Tibial artery (tissue), 4 donors: ENCODE measurements at regions not wholly inside any gene's neighbourhood (a gene's known extent, or its start where the extent isn't known, plus 50 kb on each side); places are given as distances from the start of the nearest gene placed in this dataset.

Source experiments
- DNase-seq, 2 donors: peaks; one replicate each; pipeline ENCODE4 v3.0.0-alpha.2; 2019
- H3K27ac ChIP-seq, 2 donors: fragments of 200-600 bp; sonication (generic) in 1 of 2; 1 replicate in 1 of 2; 2 replicates in 1 of 2; pipeline ENCODE4 v1.5.1; 2018 to 2019; ENCODE audit warnings: mild to moderate bottlenecking in 1 of 2
- H3K27me3 ChIP-seq, 2 donors: fragments of 200-600 bp; sonication (generic) in 1 of 2; one replicate each; pipeline versions ENCODE4 v1.5.1 to v1.6.0; 2016 to 2019
- H3K36me3 ChIP-seq, 3 donors: fragments of 200-600 bp; sonication (generic) in 2 of 3; one replicate each; pipeline ENCODE4 v1.5.1; 2016 to 2019; ENCODE audit warnings: mild to moderate bottlenecking in 2 of 3
- H3K4me1 ChIP-seq, 4 donors: fragments of 200-600 bp; sonication (generic) in 2 of 4; 1 replicate in 3 of 4; 2 replicates in 1 of 4; pipeline ENCODE4 v1.5.1; 2016 to 2019
- H3K4me3 ChIP-seq, 2 donors: fragments of 200-600 bp; sonication (generic) in 1 of 2; 1 replicate in 1 of 2; 2 replicates in 1 of 2; pipeline ENCODE4 v1.5.1; 2018 to 2019; ENCODE audit warnings: mild to moderate bottlenecking in 2 of 2
- H3K9me3 ChIP-seq, 3 donors: fragments of 200-600 bp; sonication (generic) in 1 of 3; one replicate each; pipeline ENCODE4 v1.5.1; 2016 to 2019
- intact Hi-C: fragments of 100-400 bp; cut with DNase I; formaldehyde crosslinking; loops from one replicate; pipeline ENCODE4 v1.15.0; 2023; ENCODE audit warnings: low total_unique reads
- TF ChIP-seq, protein P1 (sequence below), 2 experiments: fragments of 200-600 bp in 1 of 2; fragments of 450-650 bp in 1 of 2; IDR thresholded peaks; one replicate each; pipeline ENCODE4 v1.5.1; 2017 to 2019; ENCODE audit warnings: antibody characterized with exemption in 2 of 2, mild to moderate bottlenecking in 1 of 2, moderate library complexity in 1 of 2

DNA sequence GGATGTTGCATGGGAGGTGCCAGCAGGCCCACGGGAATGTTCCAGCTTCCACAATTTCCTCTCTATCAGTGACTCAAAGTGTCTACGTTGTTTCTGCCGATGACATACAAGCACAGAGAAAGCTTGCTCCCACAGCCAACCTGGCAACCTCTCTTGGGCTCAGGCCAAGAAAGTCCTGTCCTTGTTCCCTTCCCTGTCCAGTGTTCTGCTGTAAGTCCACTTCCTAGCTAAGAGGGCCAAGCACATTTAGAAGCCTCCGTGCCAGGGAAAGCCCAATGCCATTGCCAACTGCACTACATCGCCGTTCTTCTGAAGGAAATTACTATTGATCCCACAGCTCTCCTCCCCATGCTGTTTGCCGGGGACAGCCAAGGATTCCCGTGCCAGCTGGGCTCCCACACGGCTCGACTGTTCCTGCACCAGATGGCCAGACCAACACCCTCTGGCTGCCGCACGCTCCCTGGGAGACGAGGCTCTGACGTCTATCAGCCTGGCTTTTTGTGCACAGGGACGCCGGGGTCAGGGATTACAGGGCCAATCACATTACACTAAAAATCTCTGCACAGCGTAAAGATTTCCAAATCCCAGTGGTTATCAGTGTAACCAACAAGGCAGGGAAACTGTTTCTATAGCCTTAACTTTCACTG, 284.0 kb downstream of the BCOR start:
- Histone ChIP-seq H3K9me3 (no peaks in the 10 kb centered on the region), H3K27me3 (no peaks in the 10 kb centered on the region), H3K4me1 (peaks cover 0 to 51% (median 26%) of the 10 kb centered on the region in 4 donors), H3K4me3 (no peak overlapping the region), H3K27ac (peak overlapping the region; percentile 50 to 62), H3K36me3 (no peaks in the 10 kb centered on the region)
- intact Hi-C loops = loop anchor here (5.0 to 10.0 kb wide), 2 partner anchors 281 to 344 kb away; partner anchors contain the start of gene BCOR
- TF ChIP-seq, protein P1, sequence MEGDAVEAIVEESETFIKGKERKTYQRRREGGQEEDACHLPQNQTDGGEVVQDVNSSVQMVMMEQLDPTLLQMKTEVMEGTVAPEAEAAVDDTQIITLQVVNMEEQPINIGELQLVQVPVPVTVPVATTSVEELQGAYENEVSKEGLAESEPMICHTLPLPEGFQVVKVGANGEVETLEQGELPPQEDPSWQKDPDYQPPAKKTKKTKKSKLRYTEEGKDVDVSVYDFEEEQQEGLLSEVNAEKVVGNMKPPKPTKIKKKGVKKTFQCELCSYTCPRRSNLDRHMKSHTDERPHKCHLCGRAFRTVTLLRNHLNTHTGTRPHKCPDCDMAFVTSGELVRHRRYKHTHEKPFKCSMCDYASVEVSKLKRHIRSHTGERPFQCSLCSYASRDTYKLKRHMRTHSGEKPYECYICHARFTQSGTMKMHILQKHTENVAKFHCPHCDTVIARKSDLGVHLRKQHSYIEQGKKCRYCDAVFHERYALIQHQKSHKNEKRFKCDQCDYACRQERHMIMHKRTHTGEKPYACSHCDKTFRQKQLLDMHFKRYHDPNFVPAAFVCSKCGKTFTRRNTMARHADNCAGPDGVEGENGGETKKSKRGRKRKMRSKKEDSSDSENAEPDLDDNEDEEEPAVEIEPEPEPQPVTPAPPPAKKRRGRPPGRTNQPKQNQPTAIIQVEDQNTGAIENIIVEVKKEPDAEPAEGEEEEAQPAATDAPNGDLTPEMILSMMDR (IDR thresholded peaks at IDR 0.05) = no peak
- peak; percentile 83 to 94 for DNase-seq

GRCh38 chrX:39814391-39814790, 283.4 kb downstream of the BCOR start:
- H3K4me3 ChIP-seq = no peak overlapping the region
- peak overlapping the region; percentile 50 to 62 for H3K27ac ChIP-seq
- TF ChIP-seq, protein P1 (IDR thresholded peaks at IDR 0.05) = peak; percentile 27 to 34
- no peaks in the 10 kb centered on the region for H3K9me3 ChIP-seq
- no peaks in the 10 kb centered on the region for H3K27me3 ChIP-seq
- H3K36me3 ChIP-seq = no peaks in the 10 kb centered on the region
- intact Hi-C loops = loop anchor here (5.0 to 10.0 kb wide), 2 partner anchors 280 to 343 kb away; partner anchors contain the start of gene BCOR
- H3K4me1 ChIP-seq = peaks cover 0 to 49% (median 21%) of the 10 kb centered on the region in 4 donors
- no peak for DNase-seq

DNA sequence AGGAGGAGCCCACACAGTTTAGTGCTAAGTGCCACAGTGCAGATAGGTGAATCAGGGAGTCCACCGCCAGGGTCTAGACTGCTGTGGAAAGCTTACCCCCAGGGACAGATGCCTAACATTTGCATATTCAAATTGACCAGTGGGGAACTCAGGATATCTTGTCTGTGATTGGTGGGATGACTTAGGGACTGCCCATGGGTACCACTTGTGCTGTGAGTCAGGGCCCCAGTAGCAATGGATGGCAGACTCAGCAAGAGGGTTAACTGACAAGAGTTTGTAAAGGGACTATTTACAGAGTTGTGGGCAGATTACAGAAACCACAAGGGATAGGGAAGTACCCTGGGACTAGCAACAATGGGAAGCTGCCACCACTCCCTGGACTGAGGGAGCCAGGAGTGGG, 282.1 kb downstream of the BCOR start:
- no peak overlapping the region for H3K4me3 ChIP-seq
- H3K4me1 ChIP-seq = peaks cover 0 to 52% (median 27%) of the 10 kb centered on the region in 4 donors
- TF ChIP-seq, protein P1 (IDR thresholded peaks at IDR 0.05) = no peak
- peak overlapping the region in 1 of 2 donors; percentile 74 for H3K27ac ChIP-seq
- H3K27me3 ChIP-seq = no peaks in the 10 kb centered on the region
- no peaks in the 10 kb centered on the region for H3K9me3 ChIP-seq
- no peaks in the 10 kb centered on the region for H3K36me3 ChIP-seq
- DNase-seq = no peak
- intact Hi-C loops = loop anchor here (10.0 kb wide), 1 partner anchor 279 kb away; the partner anchor contains the start of gene BCOR

GRCh38 chrX:39816871-39817731, 280.7 kb downstream of the BCOR start:
- peak overlapping the region; percentile 68 to 74 for H3K27ac ChIP-seq
- TF ChIP-seq, protein P1 (IDR thresholded peaks at IDR 0.05) = no peak

DNA sequence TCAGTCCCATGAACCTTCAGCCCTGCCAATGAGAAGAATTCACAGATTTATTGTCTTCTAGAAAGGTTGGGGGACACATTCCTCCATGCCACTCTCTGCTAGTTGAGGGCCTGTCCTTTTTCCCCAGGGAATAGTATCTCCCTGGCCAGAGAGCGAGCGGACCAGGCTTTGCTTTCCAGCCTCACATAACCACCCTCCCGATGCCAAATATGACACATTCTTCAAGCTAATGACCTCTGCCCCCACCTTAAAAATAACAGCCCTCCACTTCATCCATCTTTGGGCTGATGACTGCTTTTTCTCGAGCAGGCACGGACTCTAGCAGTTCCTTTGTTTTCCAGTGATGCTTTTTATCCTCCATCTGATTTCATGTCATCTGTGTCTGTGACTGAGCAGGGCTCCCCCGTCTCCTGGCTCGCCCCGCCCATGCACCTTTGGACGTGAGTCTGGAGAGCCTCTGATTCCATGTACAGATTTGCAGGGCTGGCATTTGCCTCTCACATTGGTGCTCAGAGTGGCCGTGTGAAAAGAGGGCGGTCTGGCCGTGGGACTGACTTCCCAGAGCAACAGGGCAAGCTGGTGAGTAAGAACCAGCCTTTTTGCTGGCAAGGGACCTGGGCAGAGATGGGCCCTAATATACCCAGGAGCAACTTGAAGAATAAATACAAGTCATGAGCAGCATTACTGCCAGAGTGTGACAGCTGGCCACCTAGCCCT, 279.8 kb downstream of the BCOR start:
- Histone ChIP-seq H3K27me3 (no peaks in the 10 kb centered on the region), H3K9me3 (peaks cover 0 to 9% (median 3%) of the 10 kb centered on the region in 3 donors), H3K4me1 (peaks cover 0 to 58% (median 30%) of the 10 kb centered on the region in 4 donors), H3K4me3 (no peak overlapping the region), H3K27ac (peak overlapping the region; percentile 68 to 74), H3K36me3 (no peaks in the 10 kb centered on the region)
- TF ChIP-seq, protein P1 (IDR thresholded peaks at IDR 0.05) = no peak
- DNase-seq = peak; percentile 38 to 90
- intact Hi-C loops = loop anchor here (10.0 kb wide), 1 partner anchor 277 kb away; the partner anchor contains the start of gene BCOR

More at GRCh38 chrX:39816871-39817731, 280.7 kb downstream of the BCOR start:
- H3K9me3 ChIP-seq = peaks cover 0 to 9% (median 0%) of the 10 kb centered on the region in 3 donors
- peaks cover 0 to 58% (median 30%) of the 10 kb centered on the region in 4 donors for H3K4me1 ChIP-seq
- no peaks in the 10 kb centered on the region for H3K27me3 ChIP-seq
- intact Hi-C loops = loop anchor here (10.0 kb wide), 1 partner anchor 278 kb away; the partner anchor contains the start of gene BCOR
- no peak for DNase-seq
- no peaks in the 10 kb centered on the region for H3K36me3 ChIP-seq
- no peak overlapping the region for H3K4me3 ChIP-seq
